ENCODE measurements at regions not wholly inside any gene's neighbourhood (a gene's known extent, or its start where the extent isn't known, plus 50 kb on each side); places are given as distances from the start of the nearest gene placed in this dataset.

DNA sequence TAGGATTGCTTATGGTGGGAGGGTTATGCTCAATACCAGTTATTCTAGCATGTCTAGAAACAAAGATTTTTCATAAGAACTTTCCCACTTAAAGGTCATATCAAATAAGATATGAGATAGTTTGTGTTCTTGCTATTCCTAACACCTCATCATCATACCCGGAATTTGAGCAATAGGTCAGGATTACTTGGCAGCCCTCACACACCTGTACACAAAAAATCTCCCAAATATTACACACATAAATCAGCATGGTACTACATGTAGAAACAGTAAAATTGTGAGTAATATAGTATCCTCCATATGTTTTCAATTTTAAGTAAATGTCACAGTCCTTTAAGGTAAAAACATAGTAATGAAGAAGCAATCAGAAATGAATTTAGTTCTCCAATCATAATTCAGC lies 113.7 kb downstream of the SLC25A46 start:
- no peak for TF ChIP-seq EZH2phosphoT487 (IDR thresholded peaks at IDR 0.05; ENCODE audit: borderline replicate concordance, low read length)
- TF ChIP-seq CTCF (IDR thresholded peaks at IDR 0.05; ENCODE audit: low read depth, low read length, poor library complexity, severe bottlenecking) = no peak
- no peaks in the 10 kb centered on the region for H3F3A ChIP-seq (ENCODE audit: control insufficient read depth, insufficient read depth)
- no peaks in the 10 kb centered on the region for H3K79me2 ChIP-seq (ENCODE audit: control insufficient read depth, low read length)
- H3K4me2 ChIP-seq (ENCODE audit: low read length) = no peak overlapping the region
- H3K27ac ChIP-seq (ENCODE audit: low read depth, low read length) = no peak overlapping the region
- no peaks in the 10 kb centered on the region for H3K9me2 ChIP-seq (replicated peaks; ENCODE audit: control insufficient read depth, low read length)
- H3K27me3 ChIP-seq (ENCODE audit: control insufficient read depth, low read length) = no peaks in the 10 kb centered on the region
- no peak overlapping the region for H3K4me3 ChIP-seq (ENCODE audit: low read length)
- no peaks in the 10 kb centered on the region for H3K36me3 ChIP-seq (ENCODE audit: control insufficient read depth, low read length)
- peaks cover 6% of the 10 kb centered on the region for H3K4me1 ChIP-seq (ENCODE audit: control insufficient read depth, low read length)
- no peaks in the 10 kb centered on the region for H4K20me1 ChIP-seq (ENCODE audit: control insufficient read depth, insufficient read depth, low read depth, low read length)
- no peaks in the 10 kb centered on the region for H3K9me3 ChIP-seq (ENCODE audit: control insufficient read depth, insufficient read depth, low read length)

GRCh38 chr5:110853267-110853666 lies 114.5 kb downstream of the SLC25A46 start:
- no peaks in the 10 kb centered on the region for H3K9me3 ChIP-seq (ENCODE audit: control insufficient read depth, insufficient read depth, low read length)
- no peak overlapping the region for H3K4me3 ChIP-seq (ENCODE audit: low read length)
- no peaks in the 10 kb centered on the region for H4K20me1 ChIP-seq (ENCODE audit: control insufficient read depth, insufficient read depth, low read depth, low read length)
- no peaks in the 10 kb centered on the region for H3F3A ChIP-seq (ENCODE audit: control insufficient read depth, insufficient read depth)
- TF ChIP-seq EZH2phosphoT487 (IDR thresholded peaks at IDR 0.05; ENCODE audit: borderline replicate concordance, low read length) (no peak), CTCF (IDR thresholded peaks at IDR 0.05; ENCODE audit: low read depth, low read length, poor library complexity, severe bottlenecking) (no peak)
- no peak overlapping the region for H3K27ac ChIP-seq (ENCODE audit: low read depth, low read length)
- no peaks in the 10 kb centered on the region for H3K27me3 ChIP-seq (ENCODE audit: control insufficient read depth, low read length)
- no peaks in the 10 kb centered on the region for H3K36me3 ChIP-seq (ENCODE audit: control insufficient read depth, low read length)
- peaks cover 6% of the 10 kb centered on the region for H3K4me1 ChIP-seq (ENCODE audit: control insufficient read depth, low read length)
- H3K9me2 ChIP-seq (replicated peaks; ENCODE audit: control insufficient read depth, low read length) = no peaks in the 10 kb centered on the region
- no peak overlapping the region for H3K4me2 ChIP-seq (ENCODE audit: low read length)
- no peaks in the 10 kb centered on the region for H3K79me2 ChIP-seq (ENCODE audit: control insufficient read depth, low read length)

DNA sequence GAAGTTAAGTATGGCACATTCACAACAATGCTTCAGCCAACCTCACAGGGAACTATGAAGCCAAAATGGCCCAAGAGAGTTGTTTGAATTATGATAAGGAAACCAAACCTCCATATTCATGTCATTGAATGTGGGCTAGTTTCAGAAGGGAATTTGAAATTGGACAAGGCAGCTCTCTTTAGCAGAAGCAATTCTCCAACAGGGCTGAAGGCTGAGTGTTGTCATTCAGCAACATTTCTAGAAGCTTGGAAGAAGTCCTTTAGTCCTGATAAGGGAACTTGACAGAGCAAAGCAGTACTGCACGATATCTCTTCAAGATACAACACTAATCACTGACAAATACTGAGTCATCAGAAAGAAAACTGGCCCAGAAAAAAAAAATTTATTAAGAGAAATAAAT lies 115.4 kb downstream of the SLC25A46 start:
- Histone ChIP-seq H3K9me2 (replicated peaks; ENCODE audit: control insufficient read depth, low read length) (no peaks in the 10 kb centered on the region), H3K9me3 (ENCODE audit: control insufficient read depth, insufficient read depth, low read length) (no peaks in the 10 kb centered on the region), H3K27me3 (ENCODE audit: control insufficient read depth, low read length) (no peaks in the 10 kb centered on the region), H3K27ac (ENCODE audit: low read depth, low read length) (no peak overlapping the region), H3K4me2 (ENCODE audit: low read length) (no peak overlapping the region), H3K36me3 (ENCODE audit: control insufficient read depth, low read length) (no peaks in the 10 kb centered on the region), H3F3A (ENCODE audit: control insufficient read depth, insufficient read depth) (no peaks in the 10 kb centered on the region), H3K4me3 (ENCODE audit: low read length) (no peak overlapping the region), H4K20me1 (ENCODE audit: control insufficient read depth, insufficient read depth, low read depth, low read length) (no peaks in the 10 kb centered on the region), H3K4me1 (ENCODE audit: control insufficient read depth, low read length) (peaks cover 6% of the 10 kb centered on the region), H3K79me2 (ENCODE audit: control insufficient read depth, low read length) (no peaks in the 10 kb centered on the region)
- TF ChIP-seq EZH2phosphoT487 (IDR thresholded peaks at IDR 0.05; ENCODE audit: borderline replicate concordance, low read length) (no peak), CTCF (IDR thresholded peaks at IDR 0.05; ENCODE audit: low read depth, low read length, poor library complexity, severe bottlenecking) (no peak)

DNA sequence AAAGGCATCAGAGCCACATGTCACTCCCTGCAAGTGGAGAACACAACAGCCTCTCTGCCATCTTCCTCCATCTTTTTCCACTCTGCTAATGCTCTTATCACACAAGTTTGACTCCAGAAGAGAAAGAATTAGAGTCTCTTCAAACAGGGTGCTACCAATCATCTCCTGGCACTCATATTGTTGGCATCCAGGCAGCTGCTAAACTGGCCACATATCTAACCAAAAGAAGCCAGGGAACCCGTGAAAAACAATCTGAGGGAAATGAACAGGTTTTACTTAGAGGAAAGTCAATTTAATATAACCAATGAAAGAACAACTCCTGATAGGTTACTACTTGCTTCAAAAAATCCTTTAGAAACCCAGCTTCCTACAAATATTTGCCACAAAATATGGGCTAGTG lies 117.2 kb downstream of the SLC25A46 start:
- Histone ChIP-seq H3K27ac (ENCODE audit: low read depth, low read length) (no peak overlapping the region), H3K9me2 (replicated peaks; ENCODE audit: control insufficient read depth, low read length) (no peaks in the 10 kb centered on the region), H3K79me2 (ENCODE audit: control insufficient read depth, low read length) (no peaks in the 10 kb centered on the region), H3F3A (ENCODE audit: control insufficient read depth, insufficient read depth) (no peaks in the 10 kb centered on the region), H3K9me3 (ENCODE audit: control insufficient read depth, insufficient read depth, low read length) (no peaks in the 10 kb centered on the region), H3K27me3 (ENCODE audit: control insufficient read depth, low read length) (no peaks in the 10 kb centered on the region), H3K4me1 (ENCODE audit: control insufficient read depth, low read length) (peaks cover 6% of the 10 kb centered on the region), H4K20me1 (ENCODE audit: control insufficient read depth, insufficient read depth, low read depth, low read length) (no peaks in the 10 kb centered on the region), H3K4me2 (ENCODE audit: low read length) (no peak overlapping the region), H3K4me3 (ENCODE audit: low read length) (no peak overlapping the region), H3K36me3 (ENCODE audit: control insufficient read depth, low read length) (no peaks in the 10 kb centered on the region)
- TF ChIP-seq CTCF (IDR thresholded peaks at IDR 0.05; ENCODE audit: low read depth, low read length, poor library complexity, severe bottlenecking) (no peak), EZH2phosphoT487 (IDR thresholded peaks at IDR 0.05; ENCODE audit: borderline replicate concordance, low read length) (no peak)
